ENCODE measurements at regions not wholly inside any gene's neighbourhood (a gene's known extent, or its start where the extent isn't known, plus 50 kb on each side); places are given as distances from the start of the nearest gene placed in this dataset.

- TF ChIP-seq, protein P1, sequence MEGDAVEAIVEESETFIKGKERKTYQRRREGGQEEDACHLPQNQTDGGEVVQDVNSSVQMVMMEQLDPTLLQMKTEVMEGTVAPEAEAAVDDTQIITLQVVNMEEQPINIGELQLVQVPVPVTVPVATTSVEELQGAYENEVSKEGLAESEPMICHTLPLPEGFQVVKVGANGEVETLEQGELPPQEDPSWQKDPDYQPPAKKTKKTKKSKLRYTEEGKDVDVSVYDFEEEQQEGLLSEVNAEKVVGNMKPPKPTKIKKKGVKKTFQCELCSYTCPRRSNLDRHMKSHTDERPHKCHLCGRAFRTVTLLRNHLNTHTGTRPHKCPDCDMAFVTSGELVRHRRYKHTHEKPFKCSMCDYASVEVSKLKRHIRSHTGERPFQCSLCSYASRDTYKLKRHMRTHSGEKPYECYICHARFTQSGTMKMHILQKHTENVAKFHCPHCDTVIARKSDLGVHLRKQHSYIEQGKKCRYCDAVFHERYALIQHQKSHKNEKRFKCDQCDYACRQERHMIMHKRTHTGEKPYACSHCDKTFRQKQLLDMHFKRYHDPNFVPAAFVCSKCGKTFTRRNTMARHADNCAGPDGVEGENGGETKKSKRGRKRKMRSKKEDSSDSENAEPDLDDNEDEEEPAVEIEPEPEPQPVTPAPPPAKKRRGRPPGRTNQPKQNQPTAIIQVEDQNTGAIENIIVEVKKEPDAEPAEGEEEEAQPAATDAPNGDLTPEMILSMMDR (IDR thresholded peaks at IDR 0.05): no peak
- TF ChIP-seq POLR2A (IDR thresholded peaks at IDR 0.05): no peak
Measured at GRCh38 chr4:59565836-59566235, 1634.3 kb upstream of the ADGRL3 start.
